ENCODE measurements at regions not wholly inside any gene's neighbourhood (a gene's known extent, or its start where the extent isn't known, plus 50 kb on each side); places are given as distances from the start of the nearest gene placed in this dataset.

GRCh38 chr7:106589198-106589879 is 71.6 kb downstream of the CCDC71L start:
- ChIA-PET POLR2A (ENCODE audit: low non-redundant PET) (no interaction called here), CTCF (no interaction called here)
- H3K9me3 ChIP-seq (ENCODE audit: low read depth, low read length, poor library complexity, severe bottlenecking): no peaks in the 10 kb centered on the region
- no peak overlapping the region for H3K4me3 ChIP-seq (ENCODE audit: low read depth, low read length, poor library complexity, severe bottlenecking)
- H3K27ac ChIP-seq (ENCODE audit: low read depth, low read length, poor library complexity, severe bottlenecking): no peak overlapping the region
- no peaks in the 10 kb centered on the region for H3K36me3 ChIP-seq (ENCODE audit: insufficient read depth, low read length, poor library complexity, severe bottlenecking)
- BruUV-seq (replicated peaks): no TSS peak
- H3K27me3 ChIP-seq (replicated peaks; ENCODE audit: insufficient read depth, low read depth, low read length, poor library complexity): no peaks in the 10 kb centered on the region
- no peaks in the 10 kb centered on the region for H3K4me1 ChIP-seq (ENCODE audit: insufficient read depth, low read length, poor library complexity, severe bottlenecking)
- TF ChIP-seq, protein P1, sequence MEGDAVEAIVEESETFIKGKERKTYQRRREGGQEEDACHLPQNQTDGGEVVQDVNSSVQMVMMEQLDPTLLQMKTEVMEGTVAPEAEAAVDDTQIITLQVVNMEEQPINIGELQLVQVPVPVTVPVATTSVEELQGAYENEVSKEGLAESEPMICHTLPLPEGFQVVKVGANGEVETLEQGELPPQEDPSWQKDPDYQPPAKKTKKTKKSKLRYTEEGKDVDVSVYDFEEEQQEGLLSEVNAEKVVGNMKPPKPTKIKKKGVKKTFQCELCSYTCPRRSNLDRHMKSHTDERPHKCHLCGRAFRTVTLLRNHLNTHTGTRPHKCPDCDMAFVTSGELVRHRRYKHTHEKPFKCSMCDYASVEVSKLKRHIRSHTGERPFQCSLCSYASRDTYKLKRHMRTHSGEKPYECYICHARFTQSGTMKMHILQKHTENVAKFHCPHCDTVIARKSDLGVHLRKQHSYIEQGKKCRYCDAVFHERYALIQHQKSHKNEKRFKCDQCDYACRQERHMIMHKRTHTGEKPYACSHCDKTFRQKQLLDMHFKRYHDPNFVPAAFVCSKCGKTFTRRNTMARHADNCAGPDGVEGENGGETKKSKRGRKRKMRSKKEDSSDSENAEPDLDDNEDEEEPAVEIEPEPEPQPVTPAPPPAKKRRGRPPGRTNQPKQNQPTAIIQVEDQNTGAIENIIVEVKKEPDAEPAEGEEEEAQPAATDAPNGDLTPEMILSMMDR (conservative IDR thresholded peaks at IDR 0.05; ENCODE audit: low read depth, low read length): no peak
- TF ChIP-seq EZH2 (IDR thresholded peaks at IDR 0.05; ENCODE audit: borderline replicate concordance, low read depth, low read length, poor library complexity, severe bottlenecking): no peak
- no peak for DNase-seq (ENCODE audit: low spot score)
- intact Hi-C loops (cut with micrococcal nuclease; ENCODE audit: unreplicated experiment): no loop called here

- H3K4me1 ChIP-seq (ENCODE audit: insufficient read depth, low read length, poor library complexity, severe bottlenecking): no peaks in the 10 kb centered on the region
- BruUV-seq (replicated peaks): no TSS peak
- no peaks in the 10 kb centered on the region for H3K36me3 ChIP-seq (ENCODE audit: insufficient read depth, low read length, poor library complexity, severe bottlenecking)
- no peaks in the 10 kb centered on the region for H3K9me3 ChIP-seq (ENCODE audit: low read depth, low read length, poor library complexity, severe bottlenecking)
- intact Hi-C loops (cut with micrococcal nuclease; ENCODE audit: unreplicated experiment): no loop called here
- H3K4me3 ChIP-seq (ENCODE audit: low read depth, low read length, poor library complexity, severe bottlenecking): no peak overlapping the region
- ChIA-PET CTCF (no interaction called here), POLR2A (ENCODE audit: low non-redundant PET) (no interaction called here)
- no peak overlapping the region for H3K27ac ChIP-seq (ENCODE audit: low read depth, low read length, poor library complexity, severe bottlenecking)
- no peak for TF ChIP-seq EZH2 (IDR thresholded peaks at IDR 0.05; ENCODE audit: borderline replicate concordance, low read depth, low read length, poor library complexity, severe bottlenecking)
- TF ChIP-seq, protein P1 (conservative IDR thresholded peaks at IDR 0.05; ENCODE audit: low read depth, low read length): no peak
- no peak for DNase-seq (ENCODE audit: low spot score)
- H3K27me3 ChIP-seq (replicated peaks; ENCODE audit: insufficient read depth, low read depth, low read length, poor library complexity): no peaks in the 10 kb centered on the region
Observed at GRCh38 chr7:106588422-106589197, 72.3 kb downstream of the CCDC71L start.

DNA sequence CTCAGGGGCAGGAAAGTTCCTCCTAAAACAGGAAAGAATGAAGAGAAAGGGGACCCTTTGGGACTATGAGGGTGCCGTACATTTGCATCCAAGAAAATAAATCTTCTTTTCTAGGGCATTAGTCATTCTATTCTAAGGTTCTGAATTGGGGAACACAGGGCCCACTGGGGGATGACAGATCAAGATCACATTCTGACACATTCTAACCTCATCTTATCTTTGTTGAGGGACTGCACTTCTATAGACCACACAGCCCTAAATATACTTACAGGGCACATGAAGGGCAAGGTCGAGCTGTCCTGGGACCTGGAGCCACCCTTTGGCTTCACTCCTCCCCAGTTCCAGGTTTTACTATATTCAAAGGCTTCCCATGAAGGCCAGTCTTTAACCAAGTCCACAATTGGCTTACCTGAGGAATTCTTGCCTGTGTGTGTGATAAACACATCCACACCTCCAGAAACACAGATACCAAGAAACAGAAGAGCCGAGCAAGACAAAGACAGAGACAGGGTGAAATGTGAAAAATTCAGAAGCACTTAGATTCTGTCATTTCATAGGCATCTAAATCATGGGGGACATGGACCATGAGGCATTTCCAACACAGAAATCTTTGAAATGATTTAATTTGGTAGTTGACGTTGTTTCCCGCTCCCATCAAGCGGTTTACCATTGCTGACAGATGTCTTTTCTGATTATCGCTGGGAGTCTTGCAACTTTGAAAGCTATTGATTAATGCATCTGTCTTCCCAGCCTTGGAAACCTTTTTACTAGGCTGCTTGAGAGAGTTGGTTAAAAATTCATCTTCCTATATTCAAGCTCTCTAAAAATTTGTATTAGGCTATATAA is 75.8 kb downstream of the CCDC71L start:
- ChIA-PET CTCF (no interaction called here), POLR2A (ENCODE audit: low non-redundant PET) (no interaction called here)
- Histone ChIP-seq H3K9me3 (ENCODE audit: low read depth, low read length, poor library complexity, severe bottlenecking) (no peaks in the 10 kb centered on the region), H3K27ac (ENCODE audit: low read depth, low read length, poor library complexity, severe bottlenecking) (no peak overlapping the region), H3K36me3 (ENCODE audit: insufficient read depth, low read length, poor library complexity, severe bottlenecking) (no peaks in the 10 kb centered on the region), H3K4me3 (ENCODE audit: low read depth, low read length, poor library complexity, severe bottlenecking) (no peak overlapping the region), H3K4me1 (ENCODE audit: insufficient read depth, low read length, poor library complexity, severe bottlenecking) (no peaks in the 10 kb centered on the region), H3K27me3 (replicated peaks; ENCODE audit: insufficient read depth, low read depth, low read length, poor library complexity) (no peaks in the 10 kb centered on the region)
- no peak for TF ChIP-seq EZH2 (IDR thresholded peaks at IDR 0.05; ENCODE audit: borderline replicate concordance, low read depth, low read length, poor library complexity, severe bottlenecking)
- TF ChIP-seq, protein P1 (conservative IDR thresholded peaks at IDR 0.05; ENCODE audit: low read depth, low read length): no peak
- no peak for DNase-seq (ENCODE audit: low spot score)
- no TSS peak for BruUV-seq (replicated peaks)
- intact Hi-C loops (cut with micrococcal nuclease; ENCODE audit: unreplicated experiment): no loop called here

All from A673 (cell line).